Lung (tissue), 11 donors: ENCODE measurements at regions not wholly inside any gene's neighbourhood (a gene's known extent, or its start where the extent isn't known, plus 50 kb on each side); places are given as distances from the start of the nearest gene placed in this dataset.

Experiments used
- ATAC-seq: fragments of 200-7000 bp; cut with Tn5 transposase; one replicate; pipeline ENCODE4 v1.9.1; 2020; ENCODE audit warnings: moderate number of reproducible peaks; ENCODE audit not compliant: insufficient read depth, low FRiP score
- DNase-seq, 3 donors: peaks; one replicate each; pipeline ENCODE4 v3.0.0-alpha.2; 2013 to 2017
- H3K27ac ChIP-seq, 2 donors: one replicate each; pipeline ENCODE4 v1.5.1; 2013; ENCODE audit warnings: mild to moderate bottlenecking in 2 of 2, moderate library complexity in 2 of 2, control low read depth in 1 of 2, inconsistent platforms in 1 of 2, low read depth in 1 of 2, low read length in 1 of 2
- H3K27me3 ChIP-seq, 3 donors: one replicate each; pipeline ENCODE4 v1.5.1; 2013; ENCODE audit warnings: low read length in 2 of 3; ENCODE audit not compliant: control insufficient read depth in 3 of 3, insufficient read depth in 3 of 3
- H3K36me3 ChIP-seq, 4 donors: one replicate each; pipeline ENCODE4 v1.5.1; 2013; ENCODE audit warnings: low read length in 4 of 4, mild to moderate bottlenecking in 1 of 4, moderate library complexity in 1 of 4; ENCODE audit not compliant: control insufficient read depth in 4 of 4, insufficient read depth in 4 of 4
- H3K4me1 ChIP-seq, 5 donors: one replicate each; pipeline ENCODE4 v1.5.1; 2013; ENCODE audit warnings: low read length in 5 of 5, mild to moderate bottlenecking in 2 of 5, moderate library complexity in 1 of 5; ENCODE audit not compliant: control insufficient read depth in 5 of 5, insufficient read depth in 5 of 5
- H3K4me3 ChIP-seq: one replicate; pipeline ENCODE4 v1.5.1; 2013; ENCODE audit warnings: mild to moderate bottlenecking, control low read depth, moderate library complexity
- H3K9ac ChIP-seq, 2 donors: one replicate each; pipeline ENCODE4 v1.5.1; 2013; ENCODE audit warnings: low read length in 2 of 2, control low read depth in 1 of 2; ENCODE audit not compliant: insufficient read depth in 1 of 2
- H3K9me3 ChIP-seq, 4 donors: one replicate each; pipeline ENCODE4 v1.5.1; 2013; ENCODE audit warnings: low read length in 3 of 4, mild to moderate bottlenecking in 1 of 4, moderate library complexity in 1 of 4; ENCODE audit not compliant: control insufficient read depth in 4 of 4, insufficient read depth in 3 of 4
- WGBS, 2 donors: extraction: QIAGEN DNeasy Blood & Tissue Kit; methylation state at CpG; one replicate each; pipeline ENCODE4 v1.1.7; 2013; 5-methylcytosine and 5-hydroxymethylcytosine counted together
- TF ChIP-seq, protein P1 (sequence below): IDR thresholded peaks from 2 replicates; pipeline ENCODE4 v1.5.1; 2012; ENCODE audit warnings: mild to moderate bottlenecking; ENCODE audit errors: control extremely low read depth, extremely low read depth
- donor health status: control.
- donor health status: control.
- donor health status: Bipolar disorder and iron deficiency.
- donor health status: healthy.
- donor health status: DM: yes; HTN: yes; CAD: no.

GRCh38 chr1:209319057-209319432 is 264.5 kb upstream of the CAMK1G start:
- TF ChIP-seq, protein P1, sequence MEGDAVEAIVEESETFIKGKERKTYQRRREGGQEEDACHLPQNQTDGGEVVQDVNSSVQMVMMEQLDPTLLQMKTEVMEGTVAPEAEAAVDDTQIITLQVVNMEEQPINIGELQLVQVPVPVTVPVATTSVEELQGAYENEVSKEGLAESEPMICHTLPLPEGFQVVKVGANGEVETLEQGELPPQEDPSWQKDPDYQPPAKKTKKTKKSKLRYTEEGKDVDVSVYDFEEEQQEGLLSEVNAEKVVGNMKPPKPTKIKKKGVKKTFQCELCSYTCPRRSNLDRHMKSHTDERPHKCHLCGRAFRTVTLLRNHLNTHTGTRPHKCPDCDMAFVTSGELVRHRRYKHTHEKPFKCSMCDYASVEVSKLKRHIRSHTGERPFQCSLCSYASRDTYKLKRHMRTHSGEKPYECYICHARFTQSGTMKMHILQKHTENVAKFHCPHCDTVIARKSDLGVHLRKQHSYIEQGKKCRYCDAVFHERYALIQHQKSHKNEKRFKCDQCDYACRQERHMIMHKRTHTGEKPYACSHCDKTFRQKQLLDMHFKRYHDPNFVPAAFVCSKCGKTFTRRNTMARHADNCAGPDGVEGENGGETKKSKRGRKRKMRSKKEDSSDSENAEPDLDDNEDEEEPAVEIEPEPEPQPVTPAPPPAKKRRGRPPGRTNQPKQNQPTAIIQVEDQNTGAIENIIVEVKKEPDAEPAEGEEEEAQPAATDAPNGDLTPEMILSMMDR: no peak
- ATAC-seq: no peak
- Histone ChIP-seq H3K4me1 (no peaks in the 10 kb centered on the region), H3K27ac (no peak overlapping the region), H3K36me3 (no peaks in the 10 kb centered on the region), H3K27me3 (peaks cover 0 to 3% (median 0%) of the 10 kb centered on the region in 3 donors), H3K9me3 (peaks cover 0 to 1% (median 0%) of the 10 kb centered on the region in 4 donors), H3K9ac (no peak overlapping the region), H3K4me3 (no peak overlapping the region)
- 85 to 93% methylated on average over 3 of the region's 3 CpGs for WGBS, 2 donors
- DNase-seq: no peak

GRCh38 chr1:209319549-209319948 is 264.0 kb upstream of the CAMK1G start:
- Histone ChIP-seq H3K36me3 (no peaks in the 10 kb centered on the region), H3K27ac (no peak overlapping the region), H3K4me1 (no peaks in the 10 kb centered on the region), H3K27me3 (peaks cover 0 to 3% (median 0%) of the 10 kb centered on the region in 3 donors), H3K9me3 (peaks cover 0 to 1% (median 0%) of the 10 kb centered on the region in 4 donors), H3K4me3 (no peak overlapping the region), H3K9ac (no peak overlapping the region)
- TF ChIP-seq, protein P1: no peak
- DNase-seq (no peak), ATAC-seq (no peak)
- WGBS, 2 donors: 84 to 87% methylated on average over 3 of the region's 3 CpGs

- Histone ChIP-seq H3K4me1 (peaks cover 0 to 12% (median 2%) of the 10 kb centered on the region in 5 donors), H3K27me3 (peaks cover 0 to 3% (median 0%) of the 10 kb centered on the region in 3 donors), H3K9ac (no peak overlapping the region), H3K4me3 (no peak overlapping the region), H3K9me3 (peaks cover 0 to 1% (median 0%) of the 10 kb centered on the region in 4 donors), H3K36me3 (no peaks in the 10 kb centered on the region), H3K27ac (no peak overlapping the region)
- DNase-seq: no peak
- 88 to 100% methylated on average over 1 of the region's 1 CpG for WGBS, 2 donors
- TF ChIP-seq, protein P1: no peak
- no peak for ATAC-seq
Observed at GRCh38 chr1:209323743-209324142, 259.8 kb upstream of the CAMK1G start.
